Endothelial cell (in vitro differentiated cells): ENCODE measurements at regions not wholly inside any gene's neighbourhood (a gene's known extent, or its start where the extent isn't known, plus 50 kb on each side); places are given as distances from the start of the nearest gene placed in this dataset.

Experiments used
- DNase-seq: peaks from one replicate; pipeline ENCODE4 v3.0.0; 2021; ENCODE audit warnings: low spot score
- H3K27ac Mint-ChIP-seq: one replicate; pipeline ENCODE4 v1.8.0; 2021; ENCODE audit warnings: mixed read lengths, inconsistent platforms; ENCODE audit not compliant: unreplicated experiment
- H3K27me3 Mint-ChIP-seq: one replicate; pipeline ENCODE4 v1.8.0; 2021; ENCODE audit warnings: mild to moderate bottlenecking, moderate library complexity, mixed read lengths, inconsistent platforms; ENCODE audit not compliant: unreplicated experiment
- H3K36me3 Mint-ChIP-seq: one replicate; pipeline ENCODE4 v1.8.0; 2021; ENCODE audit warnings: mild to moderate bottlenecking, low read depth, mixed read lengths, inconsistent platforms; ENCODE audit not compliant: unreplicated experiment
- H3K4me1 Mint-ChIP-seq: one replicate; pipeline ENCODE4 v1.8.0; 2021; ENCODE audit warnings: mild to moderate bottlenecking, mixed read lengths, inconsistent platforms; ENCODE audit not compliant: unreplicated experiment
- H3K4me3 Mint-ChIP-seq: one replicate; pipeline ENCODE4 v1.8.0; 2021; ENCODE audit warnings: mild to moderate bottlenecking, mixed read lengths, inconsistent platforms; ENCODE audit not compliant: unreplicated experiment
- H3K9me3 Mint-ChIP-seq: one replicate; pipeline ENCODE4 v1.8.0; 2021; ENCODE audit warnings: mixed read lengths, inconsistent platforms; ENCODE audit not compliant: unreplicated experiment
- TF ChIP-seq, protein P1 (sequence below): fragments of 200-600 bp; sonication (generic); IDR thresholded peaks from one replicate; pipeline ENCODE4 v1.5.0; 2021; ENCODE audit warnings: antibody characterized with exemption; ENCODE audit not compliant: unreplicated experiment

DNA sequence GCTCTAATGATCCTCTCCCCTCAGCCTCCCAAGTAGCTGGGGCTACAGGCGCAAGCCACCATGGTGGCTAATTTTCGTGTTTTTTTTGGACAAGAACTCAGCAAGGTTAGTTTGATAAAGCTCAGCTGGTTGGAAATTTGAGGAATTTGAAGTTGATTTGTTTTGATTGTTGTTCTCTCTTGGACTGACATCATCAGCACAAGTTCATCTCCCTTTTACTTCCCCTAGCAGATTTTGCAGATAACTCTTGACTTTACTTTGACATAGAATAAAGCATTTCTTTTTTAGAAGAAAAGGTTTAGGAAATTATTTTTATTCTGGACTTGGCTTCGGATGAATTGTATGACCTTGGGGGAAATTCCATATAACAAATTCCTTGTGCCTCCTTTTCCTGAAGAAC is 74.9 kb upstream of the DLX2 start:
- H3K4me1 Mint-ChIP-seq = no peaks in the 10 kb centered on the region
- no peaks in the 10 kb centered on the region for H3K36me3 Mint-ChIP-seq
- TF ChIP-seq, protein P1, sequence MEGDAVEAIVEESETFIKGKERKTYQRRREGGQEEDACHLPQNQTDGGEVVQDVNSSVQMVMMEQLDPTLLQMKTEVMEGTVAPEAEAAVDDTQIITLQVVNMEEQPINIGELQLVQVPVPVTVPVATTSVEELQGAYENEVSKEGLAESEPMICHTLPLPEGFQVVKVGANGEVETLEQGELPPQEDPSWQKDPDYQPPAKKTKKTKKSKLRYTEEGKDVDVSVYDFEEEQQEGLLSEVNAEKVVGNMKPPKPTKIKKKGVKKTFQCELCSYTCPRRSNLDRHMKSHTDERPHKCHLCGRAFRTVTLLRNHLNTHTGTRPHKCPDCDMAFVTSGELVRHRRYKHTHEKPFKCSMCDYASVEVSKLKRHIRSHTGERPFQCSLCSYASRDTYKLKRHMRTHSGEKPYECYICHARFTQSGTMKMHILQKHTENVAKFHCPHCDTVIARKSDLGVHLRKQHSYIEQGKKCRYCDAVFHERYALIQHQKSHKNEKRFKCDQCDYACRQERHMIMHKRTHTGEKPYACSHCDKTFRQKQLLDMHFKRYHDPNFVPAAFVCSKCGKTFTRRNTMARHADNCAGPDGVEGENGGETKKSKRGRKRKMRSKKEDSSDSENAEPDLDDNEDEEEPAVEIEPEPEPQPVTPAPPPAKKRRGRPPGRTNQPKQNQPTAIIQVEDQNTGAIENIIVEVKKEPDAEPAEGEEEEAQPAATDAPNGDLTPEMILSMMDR = no peak
- H3K27ac Mint-ChIP-seq = no peak overlapping the region
- H3K9me3 Mint-ChIP-seq = no peaks in the 10 kb centered on the region
- no peaks in the 10 kb centered on the region for H3K27me3 Mint-ChIP-seq
- no peak for DNase-seq
- H3K4me3 Mint-ChIP-seq = no peak overlapping the region

DNA sequence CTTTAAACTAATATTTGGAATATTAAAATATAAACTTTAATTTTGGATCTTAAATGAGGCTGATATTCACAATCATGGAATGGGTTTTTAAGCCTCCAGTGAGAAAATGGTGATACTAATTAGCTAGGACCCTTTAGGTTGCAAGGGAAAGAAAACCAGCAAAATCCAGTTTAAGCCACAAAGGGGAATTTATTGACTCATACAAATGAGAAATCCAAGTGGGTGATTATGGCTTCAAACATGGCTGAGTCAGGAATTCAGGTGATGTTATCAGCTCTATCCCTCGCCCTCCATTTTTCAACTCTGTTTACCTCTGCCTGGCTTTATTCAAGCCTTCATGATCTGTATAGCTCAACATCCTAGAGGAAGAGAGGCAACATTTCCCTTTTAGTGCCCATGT is 75.3 kb upstream of the DLX2 start:
- H3K27ac Mint-ChIP-seq = no peak overlapping the region
- TF ChIP-seq, protein P1 = no peak
- H3K9me3 Mint-ChIP-seq = no peaks in the 10 kb centered on the region
- no peaks in the 10 kb centered on the region for H3K27me3 Mint-ChIP-seq
- DNase-seq = no peak
- H3K4me1 Mint-ChIP-seq = no peaks in the 10 kb centered on the region
- no peaks in the 10 kb centered on the region for H3K36me3 Mint-ChIP-seq
- H3K4me3 Mint-ChIP-seq = no peak overlapping the region

DNA sequence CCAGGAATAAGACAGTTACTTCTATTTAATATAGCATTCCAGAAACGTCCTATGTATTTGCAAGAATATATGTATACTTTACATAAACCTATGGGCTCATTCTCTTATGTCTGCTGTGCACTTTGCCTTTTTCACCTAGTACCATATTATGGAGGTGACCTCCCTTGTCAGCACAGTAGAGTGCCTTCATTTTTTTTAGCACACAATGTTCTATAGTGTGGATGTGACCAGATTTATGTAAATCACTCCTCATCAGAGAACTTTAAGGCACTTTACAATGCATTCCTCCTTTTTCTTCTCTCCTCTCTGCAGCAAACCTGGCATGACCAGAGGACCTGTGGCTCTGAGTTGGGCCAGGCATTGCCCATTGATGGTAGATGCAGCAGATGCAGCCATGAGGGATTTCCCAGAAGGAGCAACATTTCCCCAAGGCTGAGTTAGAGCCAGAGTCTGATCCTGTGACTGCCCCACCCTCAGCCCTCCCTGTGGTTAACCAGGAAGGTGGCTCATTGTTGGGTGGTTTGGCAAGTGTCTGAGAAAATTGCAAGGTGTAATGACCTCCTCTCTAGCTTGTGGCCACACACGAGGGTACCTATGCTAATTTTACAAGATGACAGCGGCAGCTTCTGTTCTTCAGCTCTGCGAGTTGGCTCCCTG is 76.5 kb upstream of the DLX2 start:
- Mint-ChIP-seq H3K36me3 (no peaks in the 10 kb centered on the region), H3K9me3 (no peaks in the 10 kb centered on the region), H3K27me3 (no peaks in the 10 kb centered on the region), H3K4me3 (no peak overlapping the region), H3K4me1 (no peaks in the 10 kb centered on the region), H3K27ac (no peak overlapping the region)
- DNase-seq = no peak
- TF ChIP-seq, protein P1 = no peak

DNA sequence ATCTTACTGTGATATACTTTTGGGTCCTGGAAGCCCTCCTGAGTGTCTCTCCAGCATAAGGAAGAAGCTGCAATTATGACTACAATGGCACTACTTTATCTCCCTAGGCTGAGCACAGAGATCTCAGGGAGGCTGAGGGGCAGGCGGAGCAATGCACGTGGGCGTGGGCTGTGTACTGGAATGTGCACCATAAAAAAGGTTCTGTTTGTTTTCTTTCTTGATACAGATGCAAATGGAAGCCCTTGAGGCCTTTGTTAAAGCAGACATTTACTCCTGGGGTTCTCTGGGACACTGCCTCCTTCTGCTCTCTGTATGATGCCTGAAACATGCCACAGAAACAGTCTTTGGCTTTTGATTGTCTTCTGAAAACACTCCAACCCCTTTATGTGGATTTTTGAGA is 79.1 kb upstream of the DLX2 start:
- no peak for DNase-seq
- no peaks in the 10 kb centered on the region for H3K9me3 Mint-ChIP-seq
- H3K36me3 Mint-ChIP-seq = no peaks in the 10 kb centered on the region
- no peak overlapping the region for H3K4me3 Mint-ChIP-seq
- TF ChIP-seq, protein P1 = no peak
- H3K4me1 Mint-ChIP-seq = no peaks in the 10 kb centered on the region
- H3K27ac Mint-ChIP-seq = no peak overlapping the region
- H3K27me3 Mint-ChIP-seq = no peaks in the 10 kb centered on the region

DNA sequence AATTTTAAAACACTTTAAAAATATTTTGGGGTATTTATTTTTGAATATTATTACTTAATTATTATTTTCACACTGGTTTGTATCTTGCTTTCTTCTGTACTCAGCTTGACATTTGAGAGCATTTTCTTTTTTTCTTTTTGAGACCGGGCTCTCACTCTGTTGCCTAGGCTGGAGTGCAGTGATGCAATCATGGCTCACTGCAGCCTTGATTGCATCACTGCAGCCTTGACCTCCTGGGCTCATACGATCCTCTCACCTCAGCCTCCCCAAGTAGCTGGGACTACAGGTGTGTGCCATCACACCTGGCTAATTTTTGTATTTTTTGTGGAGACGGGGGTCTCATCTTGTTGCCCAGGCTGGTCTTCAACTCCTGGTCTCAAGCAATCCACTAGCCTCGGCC is 79.9 kb upstream of the DLX2 start:
- DNase-seq = no peak
- Mint-ChIP-seq H3K36me3 (no peaks in the 10 kb centered on the region), H3K4me3 (no peak overlapping the region), H3K9me3 (no peaks in the 10 kb centered on the region), H3K27me3 (no peaks in the 10 kb centered on the region), H3K4me1 (no peaks in the 10 kb centered on the region), H3K27ac (no peak overlapping the region)
- TF ChIP-seq, protein P1 = no peak
